AG09309 (cell line): ENCODE measurements at regions not wholly inside any gene's neighbourhood (a gene's known extent, or its start where the extent isn't known, plus 50 kb on each side); places are given as distances from the start of the nearest gene placed in this dataset.

Source experiments
- DNase-seq: peaks from one replicate; pipeline ENCODE4 v3.0.0-alpha.2; 2010; ENCODE audit warnings: low read depth
- H3K4me3 ChIP-seq: 2 replicates; pipeline ENCODE4 v1.5.1; 2011; ENCODE audit warnings: mild to moderate bottlenecking, low read depth, low read length, moderate library complexity; ENCODE audit not compliant: control insufficient read depth
- TF ChIP-seq, protein P1 (sequence below): IDR thresholded peaks from 2 replicates; pipeline ENCODE4 v1.5.1; 2011; ENCODE audit warnings: mild to moderate bottlenecking, low read depth, low read length, inconsistent platforms; ENCODE audit not compliant: insufficient read depth, control insufficient read depth; ENCODE audit errors: missing control alignments

DNA sequence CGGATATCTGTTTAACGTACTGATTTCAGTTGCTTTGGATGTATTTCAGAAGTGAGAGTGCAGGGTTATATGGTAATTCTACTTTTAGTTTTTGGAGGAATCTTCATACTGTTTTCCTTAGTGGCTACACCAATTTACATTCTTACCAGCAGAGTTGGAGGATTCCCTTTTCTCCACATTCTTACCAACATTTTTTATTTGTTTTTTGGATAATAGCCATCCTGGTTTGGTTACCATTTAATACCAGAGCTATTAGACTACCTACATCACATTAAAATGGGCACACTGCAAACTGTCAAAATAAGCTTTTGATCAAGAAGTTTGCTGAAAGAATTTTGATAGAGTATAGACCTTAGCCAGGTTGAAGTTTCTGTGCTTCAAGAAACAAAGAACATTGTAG, 217.2 kb upstream of the CFAP20DC start:
- H3K4me3 ChIP-seq: no peak overlapping the region
- TF ChIP-seq, protein P1, sequence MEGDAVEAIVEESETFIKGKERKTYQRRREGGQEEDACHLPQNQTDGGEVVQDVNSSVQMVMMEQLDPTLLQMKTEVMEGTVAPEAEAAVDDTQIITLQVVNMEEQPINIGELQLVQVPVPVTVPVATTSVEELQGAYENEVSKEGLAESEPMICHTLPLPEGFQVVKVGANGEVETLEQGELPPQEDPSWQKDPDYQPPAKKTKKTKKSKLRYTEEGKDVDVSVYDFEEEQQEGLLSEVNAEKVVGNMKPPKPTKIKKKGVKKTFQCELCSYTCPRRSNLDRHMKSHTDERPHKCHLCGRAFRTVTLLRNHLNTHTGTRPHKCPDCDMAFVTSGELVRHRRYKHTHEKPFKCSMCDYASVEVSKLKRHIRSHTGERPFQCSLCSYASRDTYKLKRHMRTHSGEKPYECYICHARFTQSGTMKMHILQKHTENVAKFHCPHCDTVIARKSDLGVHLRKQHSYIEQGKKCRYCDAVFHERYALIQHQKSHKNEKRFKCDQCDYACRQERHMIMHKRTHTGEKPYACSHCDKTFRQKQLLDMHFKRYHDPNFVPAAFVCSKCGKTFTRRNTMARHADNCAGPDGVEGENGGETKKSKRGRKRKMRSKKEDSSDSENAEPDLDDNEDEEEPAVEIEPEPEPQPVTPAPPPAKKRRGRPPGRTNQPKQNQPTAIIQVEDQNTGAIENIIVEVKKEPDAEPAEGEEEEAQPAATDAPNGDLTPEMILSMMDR: no peak
- no peak for DNase-seq

DNA sequence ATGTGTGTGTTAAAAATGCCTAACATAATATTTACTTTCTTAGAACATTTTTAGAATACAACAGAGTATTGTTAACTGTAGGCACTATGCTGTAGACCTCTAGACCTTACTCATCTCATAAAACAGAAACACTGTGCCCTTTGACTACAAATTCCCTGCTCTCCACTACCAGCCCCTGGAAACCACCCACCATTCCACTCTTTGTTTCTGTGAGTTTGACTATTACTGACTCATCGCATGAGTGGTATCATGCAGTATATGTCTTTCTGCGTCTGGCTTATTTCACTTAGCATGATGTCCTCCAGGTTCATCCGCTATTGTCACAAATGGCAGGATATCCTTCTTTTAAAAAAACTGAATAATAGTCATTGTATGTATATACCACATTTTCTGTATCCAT, 216.7 kb upstream of the CFAP20DC start:
- no peak overlapping the region for H3K4me3 ChIP-seq
- no peak for DNase-seq
- TF ChIP-seq, protein P1: no peak

DNA sequence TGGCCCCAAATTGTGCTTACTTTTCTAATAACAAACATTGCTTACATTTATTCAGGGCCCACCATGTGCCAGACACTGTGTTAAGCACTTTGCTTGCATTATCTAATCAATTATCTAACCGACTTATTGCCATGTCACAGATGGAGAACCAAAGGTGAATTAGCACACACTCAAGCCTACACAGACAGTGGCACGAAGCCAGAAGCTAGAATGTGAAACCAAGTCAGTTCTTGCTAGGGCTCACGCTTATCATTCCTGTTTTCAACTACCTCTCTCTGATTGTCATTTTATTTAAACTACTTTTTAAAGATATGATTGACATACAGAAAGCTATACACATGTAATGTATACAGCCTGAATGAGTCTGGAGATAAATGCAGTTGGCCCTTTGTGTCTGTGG, 215.7 kb upstream of the CFAP20DC start:
- TF ChIP-seq, protein P1: no peak
- no peak overlapping the region for H3K4me3 ChIP-seq
- DNase-seq: no peak

DNA sequence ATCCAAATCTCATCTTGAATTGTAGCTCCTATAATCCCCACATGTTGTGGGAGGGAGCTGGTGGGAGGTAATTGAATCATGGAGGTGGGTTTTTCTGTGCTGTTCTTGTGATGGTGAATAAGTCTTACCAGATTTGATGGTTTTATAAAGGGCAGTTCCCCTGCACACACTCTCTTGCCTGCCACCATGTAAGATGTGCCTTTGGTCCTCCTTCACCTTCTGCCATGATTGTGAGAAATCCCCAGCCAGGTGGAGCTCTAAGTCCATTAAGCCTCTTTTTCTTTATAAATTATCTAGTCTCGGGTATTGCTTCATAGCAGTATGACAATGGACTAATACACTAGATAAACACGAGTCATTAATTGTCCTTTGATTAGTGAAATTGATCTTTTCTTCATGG, 214.5 kb upstream of the CFAP20DC start:
- DNase-seq: no peak
- TF ChIP-seq, protein P1: no peak
- no peak overlapping the region for H3K4me3 ChIP-seq

DNA sequence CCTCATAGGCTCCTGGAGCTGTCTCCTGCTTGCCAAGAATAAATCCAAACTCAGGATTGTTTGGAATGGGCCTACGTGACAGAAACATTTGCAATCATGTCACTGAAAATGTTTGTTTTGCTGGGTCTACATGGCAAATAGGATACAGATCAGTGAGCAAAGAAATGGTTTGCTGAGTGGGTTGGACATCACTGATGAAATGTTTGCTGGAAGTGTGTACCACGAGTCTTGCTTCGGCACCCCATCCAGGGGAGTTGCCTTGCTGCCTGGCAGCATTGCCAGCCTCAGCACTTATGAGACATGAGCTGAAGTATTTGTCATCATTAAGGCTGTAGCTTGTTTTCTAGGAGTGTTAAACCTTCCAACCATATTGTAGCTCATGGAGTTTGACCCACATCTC, 213.3 kb upstream of the CFAP20DC start:
- TF ChIP-seq, protein P1: no peak
- no peak for DNase-seq
- H3K4me3 ChIP-seq: no peak overlapping the region

DNA sequence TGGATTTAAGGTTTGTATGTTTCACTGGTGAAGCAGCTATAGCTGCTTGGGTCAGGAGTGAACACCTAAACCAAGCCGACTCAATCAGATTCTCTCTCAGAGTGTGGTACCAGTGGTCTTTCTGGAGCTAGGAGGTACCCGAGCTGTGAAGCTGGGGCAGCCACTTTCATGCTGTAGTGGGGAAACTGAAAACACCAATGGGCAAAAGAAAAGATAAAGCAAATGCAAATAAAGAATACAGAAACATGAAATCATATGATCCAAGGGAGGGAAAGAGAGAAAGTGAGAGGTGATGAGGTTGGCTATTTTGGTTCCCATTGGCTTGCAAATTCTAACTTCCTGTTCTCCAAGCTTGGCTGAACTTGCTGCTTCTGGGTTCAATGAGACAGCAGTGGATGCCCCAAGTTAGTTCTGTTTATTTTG, 212.3 kb upstream of the CFAP20DC start:
- TF ChIP-seq, protein P1: no peak
- no peak for DNase-seq
- H3K4me3 ChIP-seq: no peak overlapping the region

DNA sequence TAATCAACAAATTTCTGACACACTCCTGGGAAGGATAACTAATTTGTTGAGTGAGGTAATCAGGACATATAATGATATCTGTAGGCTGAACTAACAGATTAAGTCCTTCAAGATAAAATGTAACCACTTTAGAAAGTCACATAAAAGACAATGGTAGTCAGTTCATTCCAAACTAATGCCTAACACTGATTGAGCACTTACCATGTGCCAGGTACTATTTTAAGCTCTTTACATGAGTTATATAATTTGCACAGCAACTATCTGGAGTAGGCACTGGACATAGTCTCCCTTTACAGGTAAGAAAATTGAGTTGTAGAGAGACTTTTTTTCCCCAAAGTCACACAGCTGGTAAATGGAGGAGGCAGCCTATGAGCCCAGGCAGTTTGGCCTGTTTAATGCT, 211.2 kb upstream of the CFAP20DC start:
- H3K4me3 ChIP-seq: no peak overlapping the region
- TF ChIP-seq, protein P1: no peak
- DNase-seq: no peak
